ENCODE measurements at regions not wholly inside any gene's neighbourhood (a gene's known extent, or its start where the extent isn't known, plus 50 kb on each side); places are given as distances from the start of the nearest gene placed in this dataset.

- DNase-seq = no peak
Measured at GRCh38 chr2:30341500-30342267, 105.4 kb upstream of the LCLAT1 start.

- DNase-seq = no peak
Measured at GRCh38 chr2:30346471-30347169, 100.4 kb upstream of the LCLAT1 start.

- DNase-seq = no peak
Measured at GRCh38 chr2:30348825-30349224, 98.2 kb upstream of the LCLAT1 start.

GRCh38 chr2:30349691-30350090 lies 97.4 kb upstream of the LCLAT1 start:
- DNase-seq = no peak

DNA sequence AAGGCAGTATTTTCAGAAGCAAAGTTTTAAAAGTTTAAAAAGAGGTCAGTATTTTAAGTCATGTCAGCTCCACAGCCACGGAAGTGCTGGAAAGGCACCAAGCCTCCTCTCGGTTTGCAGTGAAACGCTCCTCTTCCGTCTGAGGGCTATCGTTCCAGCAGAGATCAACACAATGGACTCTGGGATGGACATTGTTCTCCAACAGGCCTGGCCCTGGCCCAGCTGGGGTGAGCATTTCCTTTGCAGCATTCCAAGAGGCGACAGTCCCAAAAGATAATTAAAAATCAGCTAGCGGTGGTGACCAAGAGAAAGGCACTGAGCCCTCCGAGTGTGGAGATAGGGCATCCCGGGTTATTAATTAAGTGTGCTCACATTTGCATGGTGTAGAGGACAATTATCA lies 95.9 kb upstream of the LCLAT1 start:
- no peak for DNase-seq

DNA sequence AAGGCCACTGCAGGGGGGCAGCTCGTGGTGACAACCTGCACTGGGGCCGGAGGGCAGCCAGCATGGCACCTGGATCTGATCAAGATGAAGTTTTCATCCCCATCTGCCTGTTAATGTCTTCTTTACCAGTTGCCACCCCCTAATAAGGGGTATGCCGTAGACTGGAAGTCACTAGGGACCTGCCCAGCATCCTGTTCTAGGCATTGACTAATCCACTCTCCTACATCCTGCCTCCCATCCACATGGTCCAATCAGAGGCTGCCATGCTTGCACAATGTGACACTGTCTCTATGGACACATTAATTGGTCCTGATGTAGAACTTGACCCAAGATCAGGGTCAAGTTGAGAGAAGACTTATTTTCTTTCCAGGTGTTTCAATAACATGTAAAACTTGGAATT lies 95.1 kb upstream of the LCLAT1 start:
- no peak for DNase-seq

DNA sequence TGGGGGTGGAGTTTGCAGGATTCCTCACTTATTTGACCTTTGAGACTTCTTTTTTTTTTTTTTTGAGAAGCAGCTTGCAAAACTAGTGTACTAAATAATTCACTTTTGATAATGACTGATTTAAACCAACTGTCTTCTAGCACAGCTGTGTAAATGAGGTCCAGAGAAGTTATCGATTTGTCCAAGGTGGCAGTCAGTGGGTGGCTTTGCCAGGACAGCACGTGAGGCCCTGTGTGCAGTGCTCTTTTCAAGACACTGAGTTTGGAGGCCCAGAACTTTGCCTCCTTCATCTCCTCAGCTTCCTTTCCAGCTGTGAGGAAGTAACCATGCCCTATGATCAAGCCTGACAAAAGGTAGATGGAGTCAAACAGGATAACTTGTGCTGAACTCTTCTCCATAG lies 92.9 kb upstream of the LCLAT1 start:
- DNase-seq = no peak

DNA sequence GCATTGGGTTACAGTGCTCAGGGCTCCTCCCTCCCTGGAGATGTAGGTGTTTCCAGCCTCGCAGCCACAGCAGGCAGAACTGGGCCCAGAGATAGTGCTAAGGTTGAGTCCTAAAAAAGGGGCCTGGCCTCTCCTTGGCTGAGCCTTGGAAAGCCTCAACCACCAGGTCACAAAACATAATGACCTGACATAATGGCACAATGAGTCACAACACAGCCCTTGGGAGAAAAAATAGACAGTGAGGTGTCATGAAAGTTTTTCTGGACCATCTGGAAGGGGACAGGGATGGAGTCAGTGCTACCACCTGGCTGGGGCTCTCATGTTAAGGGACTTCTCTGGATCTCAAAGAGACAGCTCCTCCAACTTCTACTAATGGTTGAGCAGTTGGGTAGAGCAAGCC lies 92.4 kb upstream of the LCLAT1 start:
- DNase-seq = no peak

DNA sequence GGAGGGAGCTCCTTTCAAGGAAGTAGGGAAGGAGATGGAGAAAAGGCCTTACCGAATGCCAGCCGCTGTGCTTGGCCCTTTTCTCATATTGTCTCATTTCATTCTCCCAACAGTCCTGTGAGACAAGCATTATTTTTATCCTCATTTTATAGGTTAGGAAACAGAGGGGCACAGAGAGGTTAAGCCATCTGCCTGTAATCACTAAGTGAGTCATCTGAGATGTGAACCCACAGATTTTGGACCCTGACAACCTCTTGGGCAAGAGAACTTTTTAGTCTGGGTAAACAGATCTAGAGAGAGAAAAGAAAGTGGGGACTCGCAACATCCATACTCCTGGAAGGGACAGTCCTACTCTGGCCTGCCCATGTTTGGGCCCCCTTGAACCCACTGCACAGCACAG lies 91.7 kb upstream of the LCLAT1 start:
- no peak for DNase-seq

DNA sequence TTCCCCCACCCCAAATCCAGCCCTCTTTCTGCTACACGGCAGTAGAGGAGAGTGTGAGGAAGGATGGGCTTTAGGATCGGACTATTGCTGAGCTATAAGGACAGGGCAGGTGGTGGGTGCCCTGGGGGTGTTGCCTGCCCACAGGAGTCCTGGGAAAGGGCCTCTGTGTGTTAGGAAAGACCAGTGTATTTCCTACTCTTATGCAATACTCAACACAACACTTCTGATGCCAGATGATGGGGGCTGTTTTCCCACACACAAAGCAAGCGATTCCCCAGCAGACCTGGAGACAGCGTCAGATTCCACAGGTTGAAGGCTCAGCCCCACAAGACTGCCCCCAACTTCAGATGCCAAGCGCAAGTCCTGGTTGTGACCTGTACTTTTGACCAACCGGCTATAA lies 91.0 kb upstream of the LCLAT1 start:
- DNase-seq = no peak

DNA sequence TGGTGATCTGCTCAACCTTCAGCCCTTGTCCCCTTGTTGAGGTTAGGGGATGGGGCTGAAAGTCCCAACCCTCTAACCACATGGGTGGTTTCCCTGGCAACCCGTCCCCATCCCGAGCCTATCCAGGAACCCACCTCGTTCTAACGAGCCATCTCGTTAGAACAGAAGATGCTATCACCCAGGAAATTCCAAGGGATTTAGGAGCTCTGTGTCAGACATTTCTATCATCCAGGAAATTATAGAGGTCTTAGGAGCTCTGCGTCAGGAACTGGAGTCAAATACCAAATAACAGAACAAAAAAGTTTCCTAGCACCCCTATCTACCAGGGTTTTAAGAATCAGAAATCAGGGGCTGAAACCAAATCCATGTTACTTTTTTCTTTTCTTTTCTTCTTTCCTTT lies 90.3 kb upstream of the LCLAT1 start:
- no peak for DNase-seq

- no peak for DNase-seq
Measured at GRCh38 chr2:30358351-30358750, 88.7 kb upstream of the LCLAT1 start.

DNA sequence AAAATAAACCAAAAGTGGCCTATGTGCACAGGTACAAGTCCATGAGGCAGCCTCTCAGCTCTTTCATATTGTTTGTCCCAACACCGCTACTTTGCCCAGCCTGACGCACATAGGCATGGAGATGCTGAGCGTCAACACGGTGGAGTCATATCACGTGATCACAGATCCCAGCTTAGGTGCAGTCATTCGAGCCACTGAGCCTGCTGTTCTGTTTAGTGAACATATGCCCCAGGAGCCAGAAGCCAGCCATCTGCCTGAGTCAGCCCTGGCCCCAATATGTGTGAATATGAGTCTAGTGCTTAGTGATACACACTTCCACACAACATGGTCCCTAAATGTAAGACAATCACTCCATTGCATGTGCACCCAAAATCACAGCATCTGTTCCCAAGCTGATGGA lies 88.2 kb upstream of the LCLAT1 start:
- no peak for DNase-seq

DNA sequence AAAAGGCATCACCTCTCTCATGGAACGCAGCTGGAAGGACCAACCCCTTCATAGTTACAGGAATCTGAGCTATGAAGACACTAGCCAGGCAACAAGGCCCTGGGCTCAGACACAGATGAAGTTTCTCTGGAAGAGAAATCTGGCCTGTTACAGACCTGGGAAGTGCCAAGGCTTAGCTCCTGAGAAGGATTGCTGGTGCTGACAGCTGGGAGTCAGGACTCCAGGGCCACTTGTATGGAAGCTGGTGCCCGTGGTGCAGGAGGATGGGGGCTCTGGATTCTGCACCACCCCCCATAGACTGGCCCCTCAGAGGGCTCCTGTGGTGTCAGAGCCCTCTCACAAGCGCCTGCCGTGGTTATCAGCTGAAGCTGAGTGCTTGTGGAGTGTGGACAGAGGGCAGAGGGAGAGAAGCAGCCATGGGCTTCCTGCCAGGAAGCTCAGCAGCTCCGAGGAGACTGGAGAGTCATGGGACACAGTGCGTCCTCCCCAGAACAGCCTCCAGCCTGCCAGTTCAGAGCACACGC lies 87.3 kb upstream of the LCLAT1 start:
- DNase-seq = no peak

GRCh38 chr2:30361751-30362394 lies 85.2 kb upstream of the LCLAT1 start:
- DNase-seq = no peak

- no peak for DNase-seq
Measured at GRCh38 chr2:30362468-30363081, 84.5 kb upstream of the LCLAT1 start.

GRCh38 chr2:30363406-30363805 lies 83.6 kb upstream of the LCLAT1 start:
- DNase-seq = no peak

DNA sequence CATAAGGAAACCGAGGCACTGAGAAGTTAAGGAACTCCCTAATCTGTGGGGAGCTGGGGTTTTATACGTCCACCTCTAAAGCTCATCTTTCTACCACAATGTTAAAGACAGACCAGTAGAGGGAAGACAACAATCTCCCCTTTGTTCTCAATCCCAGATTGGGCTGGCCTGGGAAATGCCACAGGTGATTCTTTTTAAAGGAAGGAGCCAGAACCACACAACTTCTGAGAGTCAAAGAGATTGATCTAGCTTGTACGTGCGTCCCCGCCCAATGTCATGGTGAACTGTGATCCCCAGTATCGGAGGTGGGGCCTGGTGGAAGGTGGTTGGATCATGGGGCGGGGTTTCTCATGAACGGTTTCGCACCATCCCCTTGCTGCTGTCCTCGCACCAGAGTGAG lies 81.8 kb upstream of the LCLAT1 start:
- no peak for DNase-seq

DNA sequence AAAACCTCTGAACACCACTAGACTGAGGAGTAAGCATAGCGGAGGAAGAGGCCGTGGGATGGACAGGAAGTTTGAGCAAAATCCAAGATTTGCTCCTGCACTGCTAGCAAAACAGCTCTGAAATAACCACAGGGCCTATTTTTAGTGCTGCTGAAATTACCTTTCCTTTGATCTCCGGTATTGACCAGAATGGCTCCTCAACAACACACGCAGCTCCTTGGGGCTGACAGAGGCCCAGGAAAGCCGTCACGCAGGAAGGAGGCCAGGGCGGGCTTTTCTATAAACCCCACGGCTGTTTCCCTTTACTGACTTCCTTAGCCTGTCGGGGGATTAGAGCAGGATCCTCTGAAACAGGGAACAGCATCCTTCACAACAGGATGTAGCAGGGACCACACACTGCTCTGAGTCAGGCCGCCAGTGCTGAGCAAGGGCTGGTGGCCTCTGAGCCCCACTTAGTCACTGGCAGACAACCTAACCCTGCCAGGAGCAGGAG lies 80.8 kb upstream of the LCLAT1 start:
- DNase-seq = peak; percentile 43

- no peak for DNase-seq
Measured at GRCh38 chr2:30367232-30368070, 79.6 kb upstream of the LCLAT1 start.

DNA sequence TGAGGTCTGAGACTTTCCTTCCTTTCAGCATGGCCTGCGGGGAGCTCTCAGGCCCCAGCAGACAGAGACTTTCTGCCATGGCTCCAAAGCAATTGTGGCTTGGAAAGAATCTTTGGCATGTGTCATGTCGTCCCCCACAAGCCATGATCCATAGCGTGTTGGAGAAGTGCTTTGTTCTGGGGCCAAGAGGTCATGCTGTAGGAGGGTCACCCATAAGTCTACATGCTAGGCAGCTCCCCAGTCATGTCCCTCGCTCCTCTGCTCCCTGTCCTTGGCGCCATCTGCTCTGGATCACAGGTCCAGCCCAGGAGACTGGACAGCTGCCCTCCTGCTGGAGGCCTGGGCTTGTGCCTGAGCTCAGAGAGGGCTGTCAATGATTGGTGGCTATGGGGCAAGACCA lies 78.8 kb upstream of the LCLAT1 start:
- no peak for DNase-seq

DNA sequence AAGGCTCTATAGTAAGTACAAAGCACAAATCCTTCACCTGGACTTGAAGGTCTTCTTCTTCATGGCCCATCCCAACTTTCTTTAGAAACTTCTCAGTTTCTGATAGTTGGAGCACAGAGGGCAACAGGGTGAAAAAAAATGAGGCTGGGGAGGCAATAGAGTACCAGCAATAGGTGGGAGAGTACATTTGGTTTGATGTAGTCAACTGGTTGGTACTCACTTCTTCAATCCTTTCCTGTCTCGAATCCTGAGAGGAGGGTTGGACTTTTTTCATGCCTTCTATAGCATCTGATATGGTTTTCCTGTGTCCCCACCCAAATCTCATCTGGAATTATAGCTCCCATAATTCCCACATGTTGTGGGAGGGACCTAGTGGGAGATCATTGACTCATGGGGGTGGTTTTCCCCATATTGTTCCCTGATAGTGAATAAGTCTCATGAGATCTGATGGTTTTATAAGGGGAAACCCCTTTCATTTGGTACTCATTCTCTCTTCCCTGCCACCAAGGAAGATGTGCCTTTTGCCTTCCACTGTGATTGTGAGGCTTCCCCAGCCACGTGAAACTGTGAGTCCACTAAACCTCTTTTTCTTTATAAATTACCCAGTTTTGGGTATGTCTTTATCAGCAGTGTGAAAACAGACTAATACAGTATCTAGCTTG lies 75.9 kb upstream of the LCLAT1 start:
- DNase-seq = no peak
